Activated CD8-positive, alpha-beta T cell treated with anti-CD3 and anti-CD28 coated beads for 36 hours (primary cell): ENCODE measurements at regions not wholly inside any gene's neighbourhood (a gene's known extent, or its start where the extent isn't known, plus 50 kb on each side); places are given as distances from the start of the nearest gene placed in this dataset.

Experiments used
- ATAC-seq: fragments of 200-7000 bp; cut with Tn5 transposase; one replicate; pipeline ENCODE4 v1.10.0; 2021; ENCODE audit warnings: mild to moderate bottlenecking, moderate library complexity
- CTCF ChIA-PET: fragments of 350-600 bp; sonication (Branson Sonifier 250); formaldehyde crosslinking; loops from one replicate; lab custom pipeline; 2021; ENCODE audit warnings: antibody characterized with exemption; lab: Charles Lee
- POLR2A ChIA-PET: fragments of 350-600 bp; sonication (Branson Sonifier 250); formaldehyde crosslinking; loops from one replicate; lab custom pipeline; 2021; ENCODE audit warnings: antibody characterized with exemption; lab: Charles Lee
- DNase-seq: peaks from one replicate; pipeline ENCODE4 v3.0.0-alpha.2; 2020
- H3K27ac Mint-ChIP-seq: one replicate; pipeline ENCODE4 v1.8.0; 2021; ENCODE audit warnings: mild to moderate bottlenecking, mixed read lengths
- H3K27me3 Mint-ChIP-seq: one replicate; pipeline ENCODE4 v1.8.0; 2021; ENCODE audit warnings: mixed read lengths
- H3K36me3 Mint-ChIP-seq: one replicate; pipeline ENCODE4 v1.8.0; 2021; ENCODE audit warnings: low read depth, mixed read lengths
- H3K4me1 Mint-ChIP-seq: one replicate; pipeline ENCODE4 v1.8.0; 2021; ENCODE audit warnings: low read depth, mixed read lengths
- H3K4me3 Mint-ChIP-seq: one replicate; pipeline ENCODE4 v1.8.0; 2021; ENCODE audit warnings: mild to moderate bottlenecking, moderate library complexity, mixed read lengths
- H3K9me3 Mint-ChIP-seq: one replicate; pipeline ENCODE4 v1.8.0; 2021; ENCODE audit warnings: mixed read lengths
- CTCF ChIP-seq: fragments of 200-600 bp; IDR thresholded peaks from one replicate; pipeline ENCODE4 v1.8.0; 2022; ENCODE audit warnings: antibody characterized with exemption, mild to moderate bottlenecking
- intact Hi-C: fragments of 100-400 bp; cut with micrococcal nuclease; formaldehyde crosslinking; loops from one replicate; pipeline ENCODE4 v1.10.0; 2022

DNA sequence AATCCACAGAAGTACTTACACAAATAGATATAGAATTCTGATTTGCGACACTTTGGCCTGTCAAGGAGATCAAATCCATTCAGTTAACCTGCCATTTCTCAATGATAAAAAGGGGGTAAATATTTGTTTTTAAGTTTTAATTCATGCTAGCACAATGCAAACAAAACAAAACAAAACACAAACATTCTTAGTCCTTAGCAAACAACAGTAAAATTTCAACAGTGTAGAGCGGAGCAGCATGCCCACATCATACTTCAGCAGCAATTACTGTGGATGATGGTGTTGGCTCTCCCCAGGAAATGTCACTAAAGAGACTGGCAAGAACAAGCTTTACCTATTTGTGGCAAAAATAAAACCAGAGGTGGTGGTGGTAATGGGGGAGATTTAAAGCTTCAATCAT is 625.2 kb upstream of the PCDH20 start:
- H3K27ac Mint-ChIP-seq, result no peak overlapping the region
- DNase-seq (no peak), ATAC-seq (no peak)
- no peaks in the 10 kb centered on the region for H3K27me3 Mint-ChIP-seq
- peaks cover 7% of the 10 kb centered on the region for H3K9me3 Mint-ChIP-seq
- POLR2A ChIA-PET, result no interaction called here
- intact Hi-C loops, result no loop called here
- CTCF ChIA-PET, result interaction anchor here (0.9 kb wide), 1 partner anchor 31 kb away, joined by 3 read pairs; no protein-coding TSS in a partner anchor
- no peaks in the 10 kb centered on the region for H3K36me3 Mint-ChIP-seq
- no peaks in the 10 kb centered on the region for H3K4me1 Mint-ChIP-seq
- no peak for TF ChIP-seq CTCF
- no peak overlapping the region for H3K4me3 Mint-ChIP-seq

DNA sequence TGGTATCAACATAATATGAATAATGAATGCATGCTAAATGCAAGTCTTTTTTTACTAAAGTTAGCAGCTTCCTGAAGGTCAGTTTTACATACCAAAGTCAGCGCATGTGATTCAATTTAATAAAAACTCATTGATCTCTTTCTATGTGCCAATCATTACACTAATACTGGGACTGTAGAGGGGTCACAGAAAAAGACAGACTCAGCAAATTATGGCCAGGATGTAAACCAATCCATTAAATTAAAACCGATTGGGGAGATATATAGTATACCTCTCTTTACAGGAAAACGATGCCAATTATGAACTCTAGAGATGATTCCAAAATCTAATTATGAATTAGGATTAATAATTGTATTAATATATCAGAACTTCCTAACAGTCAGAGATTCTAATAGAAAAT is 624.4 kb upstream of the PCDH20 start:
- no peak overlapping the region for H3K4me3 Mint-ChIP-seq
- ChIA-PET CTCF (interaction anchor here (0.9 kb wide), 1 partner anchor 31 kb away, joined by 3 read pairs; no protein-coding TSS in a partner anchor), POLR2A (no interaction called here)
- no peak for TF ChIP-seq CTCF
- ATAC-seq (no peak), DNase-seq (no peak)
- peaks cover 7% of the 10 kb centered on the region for H3K9me3 Mint-ChIP-seq
- H3K4me1 Mint-ChIP-seq, result no peaks in the 10 kb centered on the region
- H3K27ac Mint-ChIP-seq, result no peak overlapping the region
- intact Hi-C loops, result no loop called here
- H3K36me3 Mint-ChIP-seq, result no peaks in the 10 kb centered on the region
- no peaks in the 10 kb centered on the region for H3K27me3 Mint-ChIP-seq

- ChIA-PET POLR2A (no interaction called here), CTCF (no interaction called here)
- no peak overlapping the region for H3K27ac Mint-ChIP-seq
- no peak overlapping the region for H3K4me3 Mint-ChIP-seq
- TF ChIP-seq CTCF, result no peak
- DNase-seq, result no peak
- ATAC-seq, result no peak
- intact Hi-C loops, result no loop called here
- no peaks in the 10 kb centered on the region for H3K4me1 Mint-ChIP-seq
- H3K36me3 Mint-ChIP-seq, result no peaks in the 10 kb centered on the region
- no peaks in the 10 kb centered on the region for H3K27me3 Mint-ChIP-seq
- peaks cover 6% of the 10 kb centered on the region for H3K9me3 Mint-ChIP-seq
These were observed 622.6 kb upstream of the PCDH20 start for GRCh38 chr13:62038214-62038613.

DNA sequence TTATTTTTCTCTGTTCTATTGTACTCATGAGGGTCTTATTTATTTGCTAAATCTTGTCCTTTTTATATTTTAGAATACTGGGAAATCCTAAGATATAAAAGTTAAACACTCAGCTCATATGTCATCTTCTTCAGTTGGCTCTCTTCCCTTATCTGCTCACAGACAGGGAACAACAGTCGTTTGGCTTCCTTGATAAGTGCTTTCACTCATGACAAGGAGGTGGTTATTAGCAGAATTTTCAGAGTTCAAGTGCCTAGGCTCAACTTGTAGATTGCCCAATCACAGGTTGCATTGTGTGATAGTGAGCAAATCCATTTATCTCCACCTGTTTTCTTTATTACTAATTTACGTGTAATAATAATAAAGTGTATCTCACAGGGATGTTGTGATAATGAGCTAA is 620.3 kb upstream of the PCDH20 start:
- TF ChIP-seq CTCF, result no peak
- POLR2A ChIA-PET, result no interaction called here
- intact Hi-C loops, result no loop called here
- H3K27ac Mint-ChIP-seq, result no peak overlapping the region
- H3K36me3 Mint-ChIP-seq, result no peaks in the 10 kb centered on the region
- H3K27me3 Mint-ChIP-seq, result no peaks in the 10 kb centered on the region
- peaks cover 5% of the 10 kb centered on the region for H3K9me3 Mint-ChIP-seq
- CTCF ChIA-PET, result interaction anchor here (0.6 kb wide), 1 partner anchor 229 kb away, joined by 3 read pairs; no protein-coding TSS in a partner anchor
- no peaks in the 10 kb centered on the region for H3K4me1 Mint-ChIP-seq
- ATAC-seq (no peak), DNase-seq (no peak)
- no peak overlapping the region for H3K4me3 Mint-ChIP-seq

GRCh38 chr13:62033934-62034333 is 618.3 kb upstream of the PCDH20 start:
- ChIA-PET POLR2A (no interaction called here), CTCF (no interaction called here)
- Mint-ChIP-seq H3K9me3 (peaks cover 8% of the 10 kb centered on the region), H3K27me3 (no peaks in the 10 kb centered on the region), H3K4me3 (no peak overlapping the region), H3K27ac (no peak overlapping the region), H3K4me1 (no peaks in the 10 kb centered on the region), H3K36me3 (no peaks in the 10 kb centered on the region)
- ATAC-seq (no peak), DNase-seq (no peak)
- no peak for TF ChIP-seq CTCF
- intact Hi-C loops, result no loop called here
